Right atrium auricular region (tissue), 2 donors: ENCODE measurements at regions not wholly inside any gene's neighbourhood (a gene's known extent, or its start where the extent isn't known, plus 50 kb on each side); places are given as distances from the start of the nearest gene placed in this dataset.

ENCODE experiments used
- DNase-seq: peaks from one replicate; pipeline ENCODE4 v3.0.0-alpha.2; 2019; ENCODE audit warnings: low spot score
- H3K27ac ChIP-seq, 2 donors: fragments of 200-600 bp; sonication (generic); 1 replicate in 1 of 2; 2 replicates in 1 of 2; pipeline ENCODE4 v1.5.1; 2016 to 2019
- H3K27me3 ChIP-seq, 2 donors: fragments of 200-600 bp; sonication (generic); one replicate each; pipeline versions ENCODE4 v1.5.1 to v1.6.0; 2017 to 2019
- H3K36me3 ChIP-seq: fragments of 200-600 bp; sonication (generic); one replicate; pipeline ENCODE4 v1.5.1; 2016
- H3K4me1 ChIP-seq, 2 donors: fragments of 200-600 bp; sonication (generic); one replicate each; pipeline versions ENCODE4 v1.5.1 to v1.6.0; 2017 to 2019
- H3K4me3 ChIP-seq, 2 donors: fragments of 200-600 bp; sonication (generic); 1 replicate in 1 of 2; 2 replicates in 1 of 2; pipeline ENCODE4 v1.5.1; 2017 to 2019; ENCODE audit warnings: mild to moderate bottlenecking in 1 of 2, moderate library complexity in 1 of 2
- H3K9me3 ChIP-seq, 2 donors: fragments of 200-600 bp; sonication (generic); one replicate each; pipeline ENCODE4 v1.5.1; 2019
- CTCF ChIP-seq, 2 donors: fragments of 200-600 bp; sonication (generic); IDR thresholded peaks; one replicate each; pipeline ENCODE4 v1.5.1; 2019; ENCODE audit warnings: antibody characterized with exemption in 2 of 2

- no peak overlapping the region for H3K4me3 ChIP-seq
- H3K4me1 ChIP-seq = no peaks in the 10 kb centered on the region
- no peak overlapping the region for H3K27ac ChIP-seq
- no peaks in the 10 kb centered on the region for H3K27me3 ChIP-seq
- no peaks in the 10 kb centered on the region for H3K9me3 ChIP-seq
- no peak for TF ChIP-seq CTCF (IDR thresholded peaks at IDR 0.05)
- no peaks in the 10 kb centered on the region for H3K36me3 ChIP-seq
- no peak for DNase-seq
These were observed 428.5 kb downstream of the OCA2 start for GRCh38 chr15:27670486-27671209.

DNA sequence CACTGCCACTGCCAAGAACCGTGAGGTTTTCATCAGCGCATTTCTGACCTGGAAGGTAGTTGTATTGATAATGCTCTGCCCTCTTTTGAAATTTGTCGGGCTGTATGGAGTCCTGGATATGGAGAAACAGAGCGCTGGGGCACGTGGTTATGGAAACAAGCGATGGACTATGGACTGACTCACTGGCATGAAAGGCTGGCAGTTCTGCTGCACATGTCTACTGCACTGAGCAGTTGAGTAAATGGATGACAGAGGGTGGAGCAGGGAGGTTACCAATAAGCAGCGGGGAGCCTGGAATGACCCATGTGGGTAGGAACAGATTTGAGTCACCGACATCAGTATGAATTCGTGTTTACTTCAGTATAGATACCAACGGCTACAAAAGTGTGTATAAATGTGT is 429.5 kb downstream of the OCA2 start:
- Histone ChIP-seq H3K36me3 (no peaks in the 10 kb centered on the region), H3K9me3 (no peaks in the 10 kb centered on the region), H3K27ac (no peak overlapping the region), H3K27me3 (no peaks in the 10 kb centered on the region), H3K4me1 (no peaks in the 10 kb centered on the region), H3K4me3 (no peak overlapping the region)
- no peak for DNase-seq
- no peak for TF ChIP-seq CTCF (IDR thresholded peaks at IDR 0.05)

DNA sequence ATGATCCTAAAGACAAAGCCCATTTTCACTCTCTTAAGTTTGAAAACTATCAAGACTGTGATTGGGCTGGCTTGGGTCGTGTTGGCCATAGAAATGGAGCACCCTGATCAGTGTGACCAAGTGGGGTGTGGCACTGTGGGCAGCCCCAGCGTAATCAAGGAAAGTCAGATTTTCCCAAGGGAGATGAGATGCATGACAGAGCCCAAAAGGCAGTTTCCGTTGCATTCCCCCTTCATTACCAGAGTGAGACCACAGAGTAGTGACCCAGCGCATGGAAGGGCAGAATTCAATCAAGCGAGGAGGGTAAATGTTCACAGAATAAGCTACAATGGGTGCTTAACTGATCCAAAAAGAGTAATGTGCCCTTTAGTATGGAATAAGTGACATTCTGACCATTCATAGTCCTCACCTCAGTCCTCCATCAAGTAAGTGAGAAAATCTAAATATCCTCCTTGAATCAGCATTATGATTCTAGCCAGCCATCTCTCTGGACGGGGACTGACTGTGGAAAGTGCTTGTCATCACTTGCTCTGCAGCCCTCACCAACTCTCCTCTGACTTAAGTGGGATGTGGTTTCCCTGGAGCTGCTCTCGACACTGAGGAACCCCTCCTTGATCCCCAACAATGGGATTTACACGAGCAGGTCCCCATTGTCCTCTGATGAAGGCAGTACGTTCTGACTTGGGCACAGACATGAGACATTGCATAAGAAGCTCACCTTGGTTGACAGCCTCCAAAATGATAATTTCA is 430.5 kb downstream of the OCA2 start:
- no peak for TF ChIP-seq CTCF (IDR thresholded peaks at IDR 0.05)
- H3K4me1 ChIP-seq = no peaks in the 10 kb centered on the region
- no peak overlapping the region for H3K4me3 ChIP-seq
- H3K27me3 ChIP-seq = no peaks in the 10 kb centered on the region
- H3K27ac ChIP-seq = no peak overlapping the region
- no peaks in the 10 kb centered on the region for H3K36me3 ChIP-seq
- H3K9me3 ChIP-seq = no peaks in the 10 kb centered on the region
- no peak for DNase-seq

DNA sequence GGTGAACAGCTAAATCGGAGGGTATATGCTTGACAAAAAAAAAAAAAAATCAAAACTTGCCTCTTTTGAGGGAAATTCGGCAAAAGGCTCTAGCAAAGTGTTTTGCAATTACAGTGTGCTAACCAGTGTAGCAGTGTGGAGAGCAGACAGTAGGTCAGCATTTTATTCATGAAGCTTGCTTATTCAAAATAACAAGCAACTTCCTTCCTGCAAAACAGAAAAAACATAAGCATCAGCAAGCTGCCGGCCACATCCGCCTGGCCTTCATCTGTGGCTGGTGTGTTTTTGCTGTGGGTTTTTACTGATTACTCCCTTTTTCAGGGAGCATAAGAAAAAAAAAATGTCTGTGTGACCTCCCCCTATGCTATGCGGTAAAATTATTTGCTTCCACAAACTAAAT is 434.1 kb downstream of the OCA2 start:
- no peaks in the 10 kb centered on the region for H3K27me3 ChIP-seq
- H3K36me3 ChIP-seq = no peaks in the 10 kb centered on the region
- no peak for DNase-seq
- TF ChIP-seq CTCF (IDR thresholded peaks at IDR 0.05) = no peak
- H3K4me3 ChIP-seq = no peak overlapping the region
- no peaks in the 10 kb centered on the region for H3K9me3 ChIP-seq
- H3K27ac ChIP-seq = no peak overlapping the region
- H3K4me1 ChIP-seq = no peaks in the 10 kb centered on the region

GRCh38 chr15:27662892-27663291 is 436.2 kb downstream of the OCA2 start:
- no peaks in the 10 kb centered on the region for H3K4me1 ChIP-seq
- H3K36me3 ChIP-seq = no peaks in the 10 kb centered on the region
- no peak overlapping the region for H3K4me3 ChIP-seq
- H3K27me3 ChIP-seq = no peaks in the 10 kb centered on the region
- DNase-seq = no peak
- no peak for TF ChIP-seq CTCF (IDR thresholded peaks at IDR 0.05)
- no peak overlapping the region for H3K27ac ChIP-seq
- H3K9me3 ChIP-seq = no peaks in the 10 kb centered on the region
